OCI-LY3 (cell line): ENCODE measurements at regions not wholly inside any gene's neighbourhood (a gene's known extent, or its start where the extent isn't known, plus 50 kb on each side); places are given as distances from the start of the nearest gene placed in this dataset.

Experiments used
- H2AFZ ChIP-seq: fragments of 200-600, 300-600 bp; shearing (Covaris generic); 2 replicates; pipeline ENCODE4 v1.6.0; 2014; ENCODE audit warnings: antibody characterized with exemption, low read depth, low read length
- H3K27ac ChIP-seq: fragments of 200-600, 300-600 bp; sonication (generic); 2 replicates; pipeline ENCODE4 v1.5.1; 2014; ENCODE audit warnings: mild to moderate bottlenecking, low read length, moderate library complexity, mixed read lengths
- H3K27me3 ChIP-seq: fragments of 200-600, 300-600 bp; sonication (generic); 2 replicates; pipeline ENCODE4 v1.6.1; 2014; ENCODE audit warnings: low read depth, low read length, mixed read lengths
- H3K36me3 ChIP-seq: fragments of 200-600, 300-600 bp; sonication (generic); replicated peaks from 2 replicates; pipeline ENCODE3; 2014; ENCODE audit warnings: low read depth, low read length, mixed read lengths
- H3K4me1 ChIP-seq: fragments of 300-600, 200-600 bp; sonication (generic); 2 replicates; pipeline ENCODE4 v1.6.1; 2014; ENCODE audit warnings: low read length, mixed read lengths
- H3K4me2 ChIP-seq: fragments of 200-600, 300-600 bp; sonication (generic); 2 replicates; pipeline ENCODE4 v1.6.1; 2014; ENCODE audit warnings: low read length, mixed read lengths
- H3K4me3 ChIP-seq: fragments of 300-600, 200-600 bp; sonication (generic); 2 replicates; pipeline ENCODE4 v1.5.1; 2014; ENCODE audit warnings: antibody characterized with exemption, mild to moderate bottlenecking, low read length, moderate library complexity
- H3K79me2 ChIP-seq: fragments of 300-600, 200-600 bp; shearing (Covaris generic); 2 replicates; pipeline ENCODE4 v1.6.1; 2014; ENCODE audit warnings: mild to moderate bottlenecking, low read length, mixed read lengths
- H3K9ac ChIP-seq: fragments of 300-600, 200-600 bp; shearing (Covaris generic); 2 replicates; pipeline ENCODE4 v1.6.0; 2014; ENCODE audit warnings: mild to moderate bottlenecking, low read length, moderate library complexity
- H3K9me3 ChIP-seq: fragments of 200-600, 300-600 bp; shearing (Covaris generic); 2 replicates; pipeline ENCODE4 v1.6.1; 2014; ENCODE audit warnings: low read length, mixed read lengths; ENCODE audit not compliant: insufficient read depth
- H4K20me1 ChIP-seq: fragments of 200-600, 300-600 bp; sonication (generic); 2 replicates; pipeline ENCODE4 v1.6.1; 2016; ENCODE audit warnings: low read length, mixed read lengths; ENCODE audit not compliant: insufficient read depth
- EZH2phosphoT487 ChIP-seq: fragments of 200-600 bp; shearing (Covaris generic); IDR thresholded peaks from 2 replicates; pipeline ENCODE4 v1.6.1; 2018; ENCODE audit warnings: antibody characterized with exemption, mixed run types, low read depth
- TF ChIP-seq, protein P1 (sequence below): fragments of 200-600, 300-600 bp; sonication (generic); IDR thresholded peaks from 2 replicates; pipeline ENCODE4 v1.5.1; 2014; ENCODE audit warnings: antibody characterized with exemption, low read length, low read depth

DNA sequence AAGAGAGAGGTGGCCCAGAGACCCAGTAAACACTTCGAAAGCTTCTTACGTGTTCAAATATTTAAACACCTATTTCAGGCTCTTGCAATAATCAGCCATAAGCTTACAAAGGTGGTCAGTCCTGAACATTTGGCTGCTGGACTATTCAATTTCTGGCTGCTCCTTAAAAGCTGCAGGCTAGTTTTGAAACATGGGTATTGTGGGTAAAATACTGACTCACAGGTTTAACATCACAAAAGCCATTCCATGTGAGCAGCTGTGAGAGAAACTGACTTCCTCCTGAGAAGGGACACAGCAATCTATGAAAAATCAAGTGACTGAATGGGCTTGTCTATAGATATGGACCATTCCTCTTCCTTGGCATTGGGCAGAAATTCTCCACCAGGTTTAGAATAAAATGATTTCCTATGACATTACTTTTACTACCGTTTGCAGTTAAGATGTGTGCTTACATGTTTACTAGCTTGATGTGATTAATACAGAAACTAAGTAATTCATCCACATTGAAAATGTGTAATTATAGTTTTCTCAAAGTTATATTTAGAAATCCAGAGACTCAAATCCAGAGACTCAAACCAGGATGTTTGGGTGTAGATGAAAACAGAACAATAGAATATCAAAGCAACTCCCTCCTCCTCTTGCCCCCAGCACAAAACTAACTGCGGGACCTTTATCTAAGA, 252.3 kb downstream of the GATA3 start:
- no peak overlapping the region for H3K4me3 ChIP-seq
- H3K79me2 ChIP-seq, result no peaks in the 10 kb centered on the region
- TF ChIP-seq, protein P1, sequence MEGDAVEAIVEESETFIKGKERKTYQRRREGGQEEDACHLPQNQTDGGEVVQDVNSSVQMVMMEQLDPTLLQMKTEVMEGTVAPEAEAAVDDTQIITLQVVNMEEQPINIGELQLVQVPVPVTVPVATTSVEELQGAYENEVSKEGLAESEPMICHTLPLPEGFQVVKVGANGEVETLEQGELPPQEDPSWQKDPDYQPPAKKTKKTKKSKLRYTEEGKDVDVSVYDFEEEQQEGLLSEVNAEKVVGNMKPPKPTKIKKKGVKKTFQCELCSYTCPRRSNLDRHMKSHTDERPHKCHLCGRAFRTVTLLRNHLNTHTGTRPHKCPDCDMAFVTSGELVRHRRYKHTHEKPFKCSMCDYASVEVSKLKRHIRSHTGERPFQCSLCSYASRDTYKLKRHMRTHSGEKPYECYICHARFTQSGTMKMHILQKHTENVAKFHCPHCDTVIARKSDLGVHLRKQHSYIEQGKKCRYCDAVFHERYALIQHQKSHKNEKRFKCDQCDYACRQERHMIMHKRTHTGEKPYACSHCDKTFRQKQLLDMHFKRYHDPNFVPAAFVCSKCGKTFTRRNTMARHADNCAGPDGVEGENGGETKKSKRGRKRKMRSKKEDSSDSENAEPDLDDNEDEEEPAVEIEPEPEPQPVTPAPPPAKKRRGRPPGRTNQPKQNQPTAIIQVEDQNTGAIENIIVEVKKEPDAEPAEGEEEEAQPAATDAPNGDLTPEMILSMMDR, result no peak
- no peak for TF ChIP-seq EZH2phosphoT487
- H3K27ac ChIP-seq, result no peak overlapping the region
- H3K27me3 ChIP-seq, result no peaks in the 10 kb centered on the region
- H3K36me3 ChIP-seq, result no peaks in the 10 kb centered on the region
- H3K9ac ChIP-seq, result no peak overlapping the region
- H2AFZ ChIP-seq, result no peak overlapping the region
- no peaks in the 10 kb centered on the region for H3K9me3 ChIP-seq
- H3K4me1 ChIP-seq, result no peaks in the 10 kb centered on the region
- no peak overlapping the region for H3K4me2 ChIP-seq
- no peaks in the 10 kb centered on the region for H4K20me1 ChIP-seq

DNA sequence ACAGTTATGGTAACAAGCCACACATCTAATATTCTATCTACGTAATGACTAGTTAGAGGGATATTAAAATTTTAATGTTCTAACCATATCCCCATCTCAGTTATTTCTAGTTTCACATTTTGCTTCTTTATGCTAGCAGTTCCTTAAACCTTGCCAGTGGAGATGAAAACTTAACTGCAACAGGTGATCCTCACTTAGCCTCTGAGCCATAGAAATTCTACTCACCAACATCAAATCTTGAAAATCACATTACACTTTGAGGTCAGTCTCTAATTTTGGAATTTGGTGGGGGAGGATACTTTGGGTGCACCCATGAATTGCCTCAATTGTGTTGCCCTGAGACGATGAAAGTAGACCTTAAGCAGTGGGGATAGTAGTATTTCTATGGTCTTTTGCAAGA, 256.4 kb downstream of the GATA3 start:
- Histone ChIP-seq H3K79me2 (no peaks in the 10 kb centered on the region), H3K4me2 (no peak overlapping the region), H3K4me3 (no peak overlapping the region), H2AFZ (no peak overlapping the region), H3K36me3 (no peaks in the 10 kb centered on the region), H3K9me3 (no peaks in the 10 kb centered on the region), H4K20me1 (no peaks in the 10 kb centered on the region), H3K9ac (no peak overlapping the region), H3K27me3 (no peaks in the 10 kb centered on the region), H3K4me1 (no peaks in the 10 kb centered on the region), H3K27ac (no peak overlapping the region)
- TF ChIP-seq EZH2phosphoT487, result no peak
- TF ChIP-seq, protein P1, result no peak

DNA sequence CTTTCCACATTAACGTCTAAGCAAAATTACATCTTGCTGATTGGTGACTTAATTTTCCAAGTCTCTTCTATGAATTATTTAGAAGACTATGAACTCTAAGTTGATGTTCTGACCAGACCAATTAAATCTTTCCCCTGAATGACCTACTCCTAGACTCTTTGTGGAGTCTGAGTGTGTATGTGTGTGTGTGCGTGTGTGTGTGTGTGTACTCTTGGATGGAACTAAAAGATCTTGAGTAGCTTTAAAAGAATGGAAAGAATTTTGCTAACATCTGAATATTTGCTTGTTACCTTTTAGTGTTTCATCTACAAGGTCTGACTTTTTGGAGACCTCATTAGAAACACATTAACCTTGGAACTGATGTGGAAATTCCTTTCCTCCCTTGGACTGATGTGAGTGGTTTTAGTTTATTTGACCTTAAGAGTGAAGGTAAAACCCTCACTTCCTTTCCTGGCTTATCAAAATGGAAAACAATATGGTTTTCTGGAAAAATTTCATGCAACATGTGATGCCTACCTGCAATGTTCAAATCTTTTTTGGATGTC, 257.1 kb downstream of the GATA3 start:
- H3K36me3 ChIP-seq, result no peaks in the 10 kb centered on the region
- H3K79me2 ChIP-seq, result no peaks in the 10 kb centered on the region
- no peaks in the 10 kb centered on the region for H4K20me1 ChIP-seq
- no peak overlapping the region for H3K27ac ChIP-seq
- no peak overlapping the region for H2AFZ ChIP-seq
- H3K4me1 ChIP-seq, result no peaks in the 10 kb centered on the region
- TF ChIP-seq EZH2phosphoT487, result no peak
- TF ChIP-seq, protein P1, result no peak
- no peak overlapping the region for H3K4me2 ChIP-seq
- no peaks in the 10 kb centered on the region for H3K27me3 ChIP-seq
- no peaks in the 10 kb centered on the region for H3K9me3 ChIP-seq
- H3K9ac ChIP-seq, result no peak overlapping the region
- H3K4me3 ChIP-seq, result no peak overlapping the region

DNA sequence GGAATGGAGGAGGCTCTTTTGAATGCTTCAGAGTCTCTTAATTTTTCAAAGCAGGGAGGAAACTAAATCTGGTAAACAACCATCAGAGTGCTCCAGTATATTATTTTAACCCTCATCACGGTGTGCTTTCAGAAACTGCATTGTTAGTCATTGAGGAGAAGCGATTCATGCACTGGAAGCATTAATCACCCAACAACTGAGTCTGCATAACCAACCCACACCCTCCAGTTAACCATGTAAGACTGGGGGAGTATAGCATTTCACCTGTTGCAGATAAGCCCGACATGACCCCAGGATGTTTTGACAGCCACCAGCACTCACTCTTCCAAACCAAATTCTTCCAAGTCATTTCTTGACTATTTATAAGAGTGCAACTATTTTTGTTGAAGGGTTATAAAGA, 257.6 kb downstream of the GATA3 start:
- H3K4me2 ChIP-seq, result no peak overlapping the region
- no peaks in the 10 kb centered on the region for H3K36me3 ChIP-seq
- H3K9me3 ChIP-seq, result no peaks in the 10 kb centered on the region
- H4K20me1 ChIP-seq, result no peaks in the 10 kb centered on the region
- no peak overlapping the region for H3K9ac ChIP-seq
- TF ChIP-seq EZH2phosphoT487, result no peak
- TF ChIP-seq, protein P1, result no peak
- H2AFZ ChIP-seq, result no peak overlapping the region
- no peak overlapping the region for H3K4me3 ChIP-seq
- H3K79me2 ChIP-seq, result no peaks in the 10 kb centered on the region
- no peak overlapping the region for H3K27ac ChIP-seq
- no peaks in the 10 kb centered on the region for H3K4me1 ChIP-seq
- no peaks in the 10 kb centered on the region for H3K27me3 ChIP-seq
